Left colon (tissue), 2 donors: ENCODE measurements at regions not wholly inside any gene's neighbourhood (a gene's known extent, or its start where the extent isn't known, plus 50 kb on each side); places are given as distances from the start of the nearest gene placed in this dataset.
"Not testable (repeated sequence)": the region's sequence is repeated elsewhere in the genome, so short reads cannot be mapped to it uniquely, and the experiment has no call there.

Experiments
- ATAC-seq: fragments of 200-7000 bp; cut with Tn5 transposase; one replicate; pipeline ENCODE4 v1.9.1; 2020; ENCODE audit warnings: mild to moderate bottlenecking, moderate library complexity
- DNase-seq, 2 donors: peaks; one replicate each; pipeline ENCODE4 v3.0.0-alpha.2; 2020
- intact Hi-C, 2 donors: fragments of 100-400 bp; cut with DNase I in 1 of 2; cut with micrococcal nuclease in 1 of 2; formaldehyde crosslinking; loops; one replicate each; pipeline versions ENCODE4 v1.11.2 to v1.14.0; 2022; cut with DNase I, micrococcal nuclease
- donor health status: DM: no; HTN: no; CAD: no.
- donor health status: DM: yes; HTN: yes; CAD: no.

DNA sequence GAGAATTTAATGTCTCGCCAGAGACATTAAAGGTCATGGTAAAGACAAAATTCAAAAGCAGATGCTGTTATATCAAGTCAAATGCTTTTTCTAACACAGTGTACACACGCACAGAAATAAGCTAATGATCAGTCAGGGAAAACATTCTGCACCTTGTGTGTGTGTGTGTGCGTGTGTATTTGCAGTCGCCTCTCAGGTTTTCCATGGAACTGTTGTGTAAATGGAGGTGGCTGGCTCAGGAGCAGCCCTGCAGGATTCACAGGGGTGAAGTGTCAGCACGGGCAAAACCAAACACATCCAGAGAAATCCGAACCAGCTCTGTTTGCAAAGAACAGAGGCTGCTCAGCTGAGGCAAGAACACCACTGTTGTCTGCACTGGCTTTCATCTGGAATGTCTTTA, 76.2 kb upstream of the YWHAQ start:
- intact Hi-C loops: no loop called here
- no peak for ATAC-seq
- DNase-seq: no peak

DNA sequence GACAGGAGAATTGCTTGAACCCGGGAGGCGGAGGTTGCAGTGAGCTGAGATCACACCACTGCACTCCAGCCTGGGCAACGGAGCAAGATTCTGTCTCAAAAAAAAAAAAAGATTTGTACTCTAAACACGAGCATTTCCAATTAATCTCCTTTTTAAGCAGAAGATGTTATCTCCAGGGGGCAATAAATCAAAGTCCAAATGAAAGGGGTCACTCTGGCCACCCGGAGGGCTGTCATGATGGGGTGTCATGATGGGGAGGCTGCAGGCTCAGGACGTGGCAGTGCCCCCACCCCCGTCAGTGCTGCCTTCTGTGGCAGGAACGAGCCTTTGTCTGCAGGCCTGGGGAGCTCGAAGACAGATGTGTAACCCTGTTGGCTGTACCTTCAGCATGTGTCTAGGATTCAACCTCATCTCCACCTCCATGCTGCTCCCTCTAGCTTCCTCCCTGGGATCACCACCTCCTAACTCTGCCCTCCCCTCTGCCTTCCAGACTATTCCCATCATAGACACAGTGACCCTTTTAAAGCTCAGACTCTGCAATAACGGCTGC, 76.9 kb upstream of the YWHAQ start:
- intact Hi-C loops: no loop called here
- DNase-seq (no peak), ATAC-seq (no peak)

GRCh38 chr2:9708683-9709538, 78.1 kb upstream of the YWHAQ start:
- DNase-seq (no peak), ATAC-seq (no peak)
- intact Hi-C loops: no loop called here

DNA sequence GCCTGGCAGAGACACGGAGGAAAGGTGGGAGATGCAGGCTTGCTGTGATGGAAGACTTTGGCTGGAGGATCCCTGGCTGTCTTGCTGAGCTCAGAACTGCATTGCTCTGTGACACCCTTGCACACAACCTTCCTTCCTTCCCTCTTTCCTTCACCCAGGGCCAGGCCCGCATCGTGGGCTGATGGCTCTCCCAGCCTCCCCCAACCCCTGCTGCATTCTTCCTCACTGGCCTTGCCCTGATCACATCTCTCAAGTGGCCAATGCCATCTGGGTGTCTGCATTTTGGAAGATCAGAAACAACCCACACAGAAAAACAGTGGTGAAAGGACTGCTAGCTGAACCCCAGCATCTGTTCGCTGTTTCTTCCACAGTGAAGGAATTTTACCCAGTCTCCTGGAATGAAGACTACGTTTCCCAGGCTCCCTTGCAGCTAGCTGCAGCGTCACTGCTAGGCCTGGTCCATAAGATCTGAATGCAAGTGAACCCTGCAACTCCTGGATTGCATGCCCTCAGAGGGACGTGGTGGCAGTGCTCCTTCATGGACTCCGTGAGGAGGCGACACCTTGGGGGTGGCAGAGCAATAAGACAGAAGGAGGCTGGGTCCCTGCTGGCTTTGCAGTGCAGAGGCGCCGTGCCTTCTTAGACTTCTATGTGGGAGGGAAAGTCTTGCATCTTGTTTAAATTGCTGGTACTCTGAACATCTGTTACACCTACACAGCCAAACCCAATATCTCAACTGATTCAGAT, 78.9 kb upstream of the YWHAQ start:
- intact Hi-C loops: no loop called here
- DNase-seq (no peak), ATAC-seq (no peak)

DNA sequence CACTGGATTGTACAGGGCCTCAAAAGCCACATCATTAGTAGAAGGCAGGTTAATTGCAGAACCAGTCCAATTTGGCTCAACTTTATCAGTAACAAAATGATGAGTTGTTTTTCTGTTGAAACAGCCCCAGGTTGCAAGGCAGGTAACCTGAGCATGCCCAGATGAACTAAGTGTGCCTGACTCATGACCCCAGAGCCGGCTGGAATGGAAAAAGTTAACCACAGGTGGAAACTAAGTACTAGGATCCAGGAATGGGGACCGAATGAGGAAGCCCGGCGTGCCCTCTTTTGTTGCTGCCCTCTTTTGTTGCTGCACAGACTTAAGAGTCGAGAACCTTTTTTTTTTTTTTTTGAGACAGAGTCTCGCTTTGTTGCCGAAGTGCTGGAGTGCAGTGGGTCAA, 79.5 kb upstream of the YWHAQ start:
- ATAC-seq (no peak), DNase-seq (no peak)
- intact Hi-C loops: no loop called here

DNA sequence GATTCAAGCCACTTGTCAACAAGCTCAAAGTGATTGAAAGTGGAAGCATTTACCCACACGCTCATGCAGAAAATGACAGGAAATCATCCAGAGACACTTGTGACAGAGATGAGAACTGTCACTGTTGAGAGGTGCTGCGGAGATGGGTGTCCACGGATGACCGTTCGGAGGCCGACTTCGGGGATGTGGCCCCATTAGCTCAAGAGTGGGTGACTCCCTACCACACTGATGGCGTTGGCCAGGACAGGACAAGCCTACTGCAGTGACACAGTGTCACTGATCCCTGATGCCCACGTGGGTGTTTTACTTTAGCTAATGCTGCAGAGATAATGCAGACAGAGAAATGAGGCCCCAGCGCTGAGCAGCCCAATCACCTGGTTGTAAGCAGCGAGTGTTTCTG, 81.5 kb upstream of the YWHAQ start:
- no peak for DNase-seq
- ATAC-seq: no peak
- intact Hi-C loops: no loop called here

DNA sequence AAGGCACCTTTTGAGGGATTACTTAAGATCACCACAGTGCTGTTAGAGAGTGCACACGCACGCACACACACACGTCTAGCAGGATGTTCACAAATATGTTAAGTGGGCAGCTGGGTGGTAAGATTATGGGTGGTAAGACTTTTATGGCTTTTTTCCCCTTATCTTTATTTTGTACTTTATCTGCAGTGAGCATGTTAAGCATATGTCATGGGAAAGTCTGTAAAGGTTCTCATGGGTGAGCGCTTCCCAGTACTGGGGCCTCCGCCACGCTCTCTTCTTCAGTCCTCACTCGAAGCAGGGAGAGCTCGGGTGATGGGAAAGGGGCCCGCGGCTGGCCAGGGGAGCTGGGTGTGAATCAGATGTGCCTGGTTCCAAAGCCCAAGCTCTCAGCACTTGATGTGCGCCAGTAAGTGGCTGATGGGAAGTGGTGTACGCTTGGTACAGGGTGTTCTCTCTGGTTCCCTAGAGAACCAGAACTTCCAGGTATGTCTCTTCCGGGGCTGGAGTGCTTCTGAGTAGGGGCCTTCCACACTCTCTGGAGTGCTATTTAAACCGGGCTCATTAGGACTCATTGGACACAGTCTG, 83.9 kb upstream of the YWHAQ start:
- intact Hi-C loops: no loop called here
- ATAC-seq: no peak
- DNase-seq: no peak

DNA sequence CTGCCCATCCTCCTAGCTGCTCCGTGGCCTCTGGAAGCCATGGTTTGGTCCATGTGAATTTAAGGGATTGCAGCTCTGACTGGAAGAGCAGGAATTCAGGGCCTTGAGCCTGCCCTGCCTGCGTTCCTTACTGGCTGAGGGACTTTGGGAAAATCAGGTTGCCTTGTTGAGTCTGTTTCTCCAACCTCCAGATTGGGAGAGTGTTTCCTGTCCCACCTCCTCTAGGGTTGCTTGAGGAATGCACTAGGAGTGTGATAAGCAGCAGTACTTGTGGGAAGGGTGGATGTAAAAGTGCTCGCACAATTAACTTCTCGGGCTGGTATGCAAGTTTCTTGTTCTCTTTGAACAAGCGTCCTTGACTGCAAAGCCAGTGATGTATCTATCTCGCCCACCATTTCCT, 84.4 kb upstream of the YWHAQ start:
- ATAC-seq: no peak
- DNase-seq: no peak
- intact Hi-C loops: no loop called here

DNA sequence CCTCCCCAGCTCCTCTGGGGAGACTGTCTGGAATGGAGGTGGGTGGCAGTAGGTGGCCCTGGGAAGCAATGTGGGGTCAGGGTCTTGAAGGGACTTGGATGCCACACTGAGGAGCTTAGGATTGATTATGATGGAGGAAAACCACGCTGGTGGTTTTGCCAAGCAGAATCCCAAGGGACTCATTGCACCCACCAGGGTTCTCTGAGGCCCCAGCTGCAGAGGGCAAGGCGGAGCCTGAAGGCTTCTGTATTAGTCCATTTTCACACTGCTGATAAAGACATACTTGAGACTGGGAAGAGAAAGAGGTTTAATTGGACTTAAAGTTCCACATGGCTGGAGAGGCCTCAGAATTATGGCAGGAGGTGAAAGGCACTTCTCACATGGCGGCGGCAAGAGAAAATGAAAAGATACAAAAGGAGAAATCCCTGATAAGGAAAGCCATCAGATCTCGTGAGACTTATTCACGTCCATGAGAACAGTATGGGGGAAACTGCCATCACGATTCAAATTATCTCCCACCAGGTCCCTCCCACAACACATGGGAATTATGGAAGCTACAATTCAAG, 87.2 kb upstream of the YWHAQ start:
- DNase-seq (no peak), ATAC-seq (no peak)
- intact Hi-C loops: no loop called here

DNA sequence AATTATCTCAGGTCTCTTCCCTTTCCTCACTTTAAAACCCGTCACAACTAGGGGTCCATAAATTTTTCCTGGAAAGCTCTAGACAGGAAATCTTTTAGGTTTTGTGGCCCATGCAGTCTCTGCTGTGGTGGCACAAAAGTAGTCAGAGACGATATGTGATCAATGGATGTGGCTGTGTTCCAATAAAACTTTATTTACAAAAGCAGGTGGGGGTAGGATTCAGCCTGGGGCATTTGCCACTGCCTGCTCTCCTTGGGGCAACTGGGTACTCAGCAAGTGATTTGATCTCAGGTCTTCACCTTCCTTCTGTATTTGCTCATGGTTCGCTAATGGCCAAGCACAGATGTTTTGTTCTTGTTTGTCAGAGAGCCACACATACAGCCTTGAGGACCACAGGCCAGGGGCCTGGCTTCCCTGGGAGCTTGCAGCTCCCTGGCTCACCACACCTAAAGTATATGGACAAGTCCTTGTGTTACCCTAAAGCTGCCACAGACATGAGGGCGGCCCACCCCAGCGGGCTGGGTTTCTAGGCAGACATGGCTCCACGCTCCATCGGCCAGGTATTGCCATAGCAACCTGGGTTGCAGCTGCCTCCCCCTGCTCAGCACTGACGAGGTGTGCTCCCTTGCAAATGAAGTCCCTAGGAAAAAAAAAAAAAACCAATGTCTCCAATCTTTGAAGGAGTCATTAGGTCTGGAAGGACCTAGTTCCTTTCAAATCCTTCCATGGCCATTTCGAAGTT, 89.7 kb upstream of the YWHAQ start:
- DNase-seq (no peak), ATAC-seq (no peak)
- intact Hi-C loops: no loop called here

DNA sequence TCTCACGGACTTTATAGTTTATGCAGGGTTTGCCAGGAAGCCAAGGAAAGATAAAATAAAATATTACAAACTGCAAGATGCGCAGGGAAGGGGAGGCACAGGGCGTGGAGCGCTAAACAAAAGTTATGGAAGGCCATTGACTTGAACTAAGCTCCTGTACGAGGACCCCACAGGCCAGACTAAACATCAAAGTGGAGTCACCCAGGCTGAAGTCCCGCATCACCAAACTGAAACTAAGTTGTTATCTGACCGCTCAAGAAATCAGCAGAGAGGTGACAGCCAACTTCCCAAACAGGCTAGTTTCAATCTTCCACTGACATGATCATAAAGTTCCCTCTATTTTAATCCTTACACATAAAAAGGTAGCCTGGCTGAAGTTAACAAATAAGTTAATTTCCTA, 90.5 kb upstream of the YWHAQ start:
- ATAC-seq: no peak
- intact Hi-C loops: no loop called here
- no peak for DNase-seq

GRCh38 chr2:9722451-9722850, 91.7 kb upstream of the YWHAQ start:
- DNase-seq: no peak
- intact Hi-C loops: no loop called here
- no peak for ATAC-seq

- intact Hi-C loops: no loop called here
- ATAC-seq: no peak
- DNase-seq: no peak
Measured at GRCh38 chr2:9724565-9724964, 93.8 kb upstream of the YWHAQ start.

DNA sequence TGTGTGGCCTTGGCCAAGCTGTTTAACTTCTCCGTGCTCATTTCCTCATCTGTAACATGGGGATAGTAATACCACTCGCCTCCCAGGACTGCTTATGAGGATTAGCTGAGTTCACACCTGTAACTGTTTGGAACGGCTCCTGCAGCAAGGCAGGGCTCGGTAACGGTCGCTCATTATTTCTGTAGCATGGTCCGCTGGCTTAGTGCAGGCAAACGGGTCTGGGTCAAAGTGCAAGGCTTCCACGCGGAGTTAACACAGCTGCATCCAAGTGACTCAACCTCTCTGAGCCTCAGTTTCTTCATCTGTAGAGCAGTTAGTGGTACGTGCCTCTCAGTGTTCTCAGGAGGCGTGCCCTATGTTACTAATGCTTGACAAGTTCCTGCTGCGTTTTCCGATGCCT, 94.3 kb upstream of the YWHAQ start:
- intact Hi-C loops: no loop called here
- ATAC-seq (no peak), DNase-seq (no peak)

- intact Hi-C loops, DNase-seq, ATAC-seq: not testable (repeated sequence)
Measured at GRCh38 chr2:9726016-9726415, 95.2 kb upstream of the YWHAQ start.

DNA sequence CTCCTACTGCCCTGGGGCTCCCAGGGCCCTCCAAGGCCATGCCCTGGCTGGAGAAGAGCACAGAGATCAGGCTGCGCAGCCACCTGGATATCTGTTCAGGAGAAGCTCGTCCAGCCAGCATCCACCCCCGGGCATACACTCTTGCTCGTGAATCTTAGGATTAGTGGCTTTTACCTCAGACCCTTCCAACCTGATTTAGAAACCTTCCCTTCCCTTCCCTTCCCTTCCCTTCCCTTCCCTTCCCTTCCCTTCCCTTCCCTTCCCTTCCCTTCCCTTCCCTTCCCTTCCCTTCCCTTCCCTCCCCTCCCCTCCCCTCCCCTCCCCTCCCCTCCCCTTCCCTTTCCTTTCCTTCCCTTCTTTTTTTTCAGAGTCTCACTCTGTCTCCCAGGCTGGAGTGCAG, 99.7 kb upstream of the YWHAQ start:
- ATAC-seq, intact Hi-C loops, DNase-seq: not testable (repeated sequence)

- ATAC-seq (no peak), DNase-seq (no peak)
- intact Hi-C loops: no loop called here
Measured at GRCh38 chr2:9732824-9733223, 102.0 kb upstream of the YWHAQ start.

- no peak for ATAC-seq
- intact Hi-C loops: no loop called here
Measured at GRCh38 chr2:9734308-9734707, 103.5 kb upstream of the YWHAQ start.

DNA sequence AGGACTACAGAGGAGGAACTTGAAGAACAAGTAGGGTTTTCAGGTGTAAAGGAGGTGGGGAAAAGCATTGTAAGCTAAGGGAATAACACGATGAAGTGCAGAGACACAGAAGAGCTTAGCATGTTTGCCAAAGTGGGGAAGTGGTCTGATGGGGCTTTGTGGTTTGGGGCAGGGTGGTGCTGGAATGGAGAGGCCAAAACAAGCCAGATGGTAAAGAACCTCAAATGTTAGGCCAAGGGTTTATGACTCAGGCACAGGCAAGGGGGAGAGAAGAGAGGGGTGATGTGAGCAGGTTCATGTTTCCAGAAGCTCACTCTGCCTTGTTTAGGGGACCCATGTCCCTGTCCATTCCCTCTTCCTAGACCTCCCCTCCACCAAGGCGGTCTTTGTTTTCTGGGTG, 104.5 kb upstream of the YWHAQ start:
- DNase-seq (no peak), ATAC-seq (no peak)
- intact Hi-C loops: no loop called here

More at GRCh38 chr2:9734308-9734707, 103.5 kb upstream of the YWHAQ start:
- DNase-seq: no peak
